GM10266 (cell line): ENCODE measurements at regions not wholly inside any gene's neighbourhood (a gene's known extent, or its start where the extent isn't known, plus 50 kb on each side); places are given as distances from the start of the nearest gene placed in this dataset.

ENCODE experiments used
- DNase-seq: peaks from one replicate; pipeline ENCODE4 v3.0.0; 2012; ENCODE audit errors: extremely low spot score
- CTCF ChIP-seq: IDR thresholded peaks from 2 replicates; pipeline ENCODE4 v1.5.1; 2012; ENCODE audit warnings: mild to moderate bottlenecking, low read depth; ENCODE audit not compliant: control insufficient read depth, insufficient read depth; ENCODE audit errors: missing control alignments

GRCh38 chr4:171674781-171675180 lies 138.4 kb upstream of the GALNTL6 start:
- no peak for TF ChIP-seq CTCF

GRCh38 chr4:171668403-171668802 lies 144.8 kb upstream of the GALNTL6 start:
- no peak for DNase-seq

More at GRCh38 chr4:171674781-171675180, 138.4 kb upstream of the GALNTL6 start:
- DNase-seq, result no peak

GRCh38 chr4:171667906-171668305 lies 145.3 kb upstream of the GALNTL6 start:
- no peak for DNase-seq
- TF ChIP-seq CTCF, result no peak

More at GRCh38 chr4:171668403-171668802, 144.8 kb upstream of the GALNTL6 start:
- TF ChIP-seq CTCF, result no peak

- DNase-seq, result no peak
- no peak for TF ChIP-seq CTCF
These were observed 162.1 kb upstream of the GALNTL6 start for GRCh38 chr4:171651071-171651470.

- DNase-seq, result peak; percentile 17
- TF ChIP-seq CTCF, result peak; percentile 29
These were observed 162.7 kb upstream of the GALNTL6 start for GRCh38 chr4:171650543-171650942.

GRCh38 chr4:171648926-171649325 lies 164.3 kb upstream of the GALNTL6 start:
- no peak for TF ChIP-seq CTCF
- DNase-seq, result no peak

GRCh38 chr4:171646984-171647383 lies 166.2 kb upstream of the GALNTL6 start:
- DNase-seq, result no peak
- no peak for TF ChIP-seq CTCF
